ENCODE measurements at regions not wholly inside any gene's neighbourhood (a gene's known extent, or its start where the extent isn't known, plus 50 kb on each side); places are given as distances from the start of the nearest gene placed in this dataset.

GRCh38 chr2:122583159-122583917 lies 827.9 kb downstream of the TSN start:
- no peak for DNase-seq

- DNase-seq = no peak
Measured at GRCh38 chr2:122590524-122590923, 835.1 kb downstream of the TSN start.

GRCh38 chr2:122595065-122595464 lies 839.6 kb downstream of the TSN start:
- DNase-seq = no peak

GRCh38 chr2:122596598-122596997 lies 841.1 kb downstream of the TSN start:
- no peak for DNase-seq

GRCh38 chr2:122598784-122599183 lies 843.3 kb downstream of the TSN start:
- no peak for DNase-seq

- no peak for DNase-seq
Measured at GRCh38 chr2:122610948-122611609, 855.6 kb downstream of the TSN start.

GRCh38 chr2:122622934-122623333 lies 867.5 kb downstream of the TSN start:
- no peak for DNase-seq

- no peak for DNase-seq
Measured at GRCh38 chr2:122627388-122627787, 871.9 kb downstream of the TSN start.

GRCh38 chr2:122634256-122634655 lies 878.8 kb downstream of the TSN start:
- no peak for DNase-seq

- no peak for DNase-seq
Measured at GRCh38 chr2:122634920-122635319, 879.5 kb downstream of the TSN start.

- no peak for DNase-seq
Measured at GRCh38 chr2:122635686-122636085, 880.2 kb downstream of the TSN start.

GRCh38 chr2:122636097-122636496 lies 880.6 kb downstream of the TSN start:
- no peak for DNase-seq

GRCh38 chr2:122639176-122639575 lies 883.7 kb downstream of the TSN start:
- no peak for DNase-seq

GRCh38 chr2:122639711-122640110 lies 884.3 kb downstream of the TSN start:
- DNase-seq = no peak

- no peak for DNase-seq
Measured at GRCh38 chr2:122643725-122644329, 888.4 kb downstream of the TSN start.

GRCh38 chr2:122651236-122651635 lies 895.8 kb downstream of the TSN start:
- DNase-seq = no peak

GRCh38 chr2:122651780-122652179 lies 896.3 kb downstream of the TSN start:
- DNase-seq = no peak

GRCh38 chr2:122652670-122653069 lies 897.2 kb downstream of the TSN start:
- no peak for DNase-seq

- no peak for DNase-seq
Measured at GRCh38 chr2:122656403-122656802, 901.0 kb downstream of the TSN start.

- peak; percentile 60 for DNase-seq
Measured at GRCh38 chr2:122660786-122661634, 905.6 kb downstream of the TSN start.

GRCh38 chr2:122663620-122664019 lies 908.2 kb downstream of the TSN start:
- DNase-seq = peak; percentile 12

GRCh38 chr2:122669627-122670026 lies 914.2 kb downstream of the TSN start:
- DNase-seq = no peak

- no peak for DNase-seq
Measured at GRCh38 chr2:122670897-122671296, 915.4 kb downstream of the TSN start.
